ENCODE measurements at regions not wholly inside any gene's neighbourhood (a gene's known extent, or its start where the extent isn't known, plus 50 kb on each side); places are given as distances from the start of the nearest gene placed in this dataset.

- Mint-ChIP-seq H3K36me3 (ENCODE audit: low read depth) (no peaks in the 10 kb centered on the region), H3K4me1 (ENCODE audit: low read depth) (peaks cover 67% of the 10 kb centered on the region), H3K27ac (peak overlapping the region; percentile 48; the same call in 1 of the 2 replicates), H3K9me3 (no peaks in the 10 kb centered on the region), H3K27me3 (ENCODE audit: insufficient read depth) (no peaks in the 10 kb centered on the region), H3K4me3 (no peak overlapping the region)
- TF ChIP-seq, protein P1, sequence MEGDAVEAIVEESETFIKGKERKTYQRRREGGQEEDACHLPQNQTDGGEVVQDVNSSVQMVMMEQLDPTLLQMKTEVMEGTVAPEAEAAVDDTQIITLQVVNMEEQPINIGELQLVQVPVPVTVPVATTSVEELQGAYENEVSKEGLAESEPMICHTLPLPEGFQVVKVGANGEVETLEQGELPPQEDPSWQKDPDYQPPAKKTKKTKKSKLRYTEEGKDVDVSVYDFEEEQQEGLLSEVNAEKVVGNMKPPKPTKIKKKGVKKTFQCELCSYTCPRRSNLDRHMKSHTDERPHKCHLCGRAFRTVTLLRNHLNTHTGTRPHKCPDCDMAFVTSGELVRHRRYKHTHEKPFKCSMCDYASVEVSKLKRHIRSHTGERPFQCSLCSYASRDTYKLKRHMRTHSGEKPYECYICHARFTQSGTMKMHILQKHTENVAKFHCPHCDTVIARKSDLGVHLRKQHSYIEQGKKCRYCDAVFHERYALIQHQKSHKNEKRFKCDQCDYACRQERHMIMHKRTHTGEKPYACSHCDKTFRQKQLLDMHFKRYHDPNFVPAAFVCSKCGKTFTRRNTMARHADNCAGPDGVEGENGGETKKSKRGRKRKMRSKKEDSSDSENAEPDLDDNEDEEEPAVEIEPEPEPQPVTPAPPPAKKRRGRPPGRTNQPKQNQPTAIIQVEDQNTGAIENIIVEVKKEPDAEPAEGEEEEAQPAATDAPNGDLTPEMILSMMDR (IDR thresholded peaks at IDR 0.05): no peak
- no peak for DNase-seq
These were observed 184.0 kb downstream of the ABHD5 start for GRCh38 chr3:43874731-43875130.

DNA sequence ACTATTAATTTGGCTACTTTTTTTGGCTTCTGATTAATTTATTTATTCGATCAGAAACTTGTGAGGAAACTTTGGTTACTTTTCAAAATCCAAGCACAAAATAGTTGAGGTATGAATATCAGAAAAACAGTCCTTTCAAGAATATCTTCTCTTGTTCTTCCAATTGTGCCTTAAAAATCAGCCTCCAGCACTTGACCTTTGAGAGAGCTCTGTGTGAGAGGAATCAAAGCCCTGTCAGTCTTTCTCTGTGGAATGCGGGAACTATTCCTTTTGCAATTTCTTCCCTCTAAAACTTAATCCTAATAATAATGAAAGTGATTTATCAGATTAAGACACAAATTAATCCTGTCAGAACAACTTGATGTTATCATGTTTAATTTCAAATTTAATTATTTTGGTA lies 185.9 kb downstream of the ABHD5 start:
- DNase-seq: no peak
- Mint-ChIP-seq H3K27me3 (ENCODE audit: insufficient read depth) (no peaks in the 10 kb centered on the region), H3K27ac (no peak overlapping the region), H3K9me3 (no peaks in the 10 kb centered on the region), H3K4me1 (ENCODE audit: low read depth) (peaks cover 48% of the 10 kb centered on the region), H3K36me3 (ENCODE audit: low read depth) (no peaks in the 10 kb centered on the region), H3K4me3 (no peak overlapping the region)
- TF ChIP-seq, protein P1 (IDR thresholded peaks at IDR 0.05): no peak

- DNase-seq: no peak
- Mint-ChIP-seq H3K36me3 (ENCODE audit: low read depth) (no peaks in the 10 kb centered on the region), H3K4me1 (ENCODE audit: low read depth) (peaks cover 23% of the 10 kb centered on the region), H3K27ac (no peak overlapping the region), H3K9me3 (no peaks in the 10 kb centered on the region), H3K4me3 (no peak overlapping the region), H3K27me3 (ENCODE audit: insufficient read depth) (no peaks in the 10 kb centered on the region)
- TF ChIP-seq, protein P1 (IDR thresholded peaks at IDR 0.05): peak; percentile 58
These were observed 188.4 kb downstream of the ABHD5 start for GRCh38 chr3:43879166-43879565.

DNA sequence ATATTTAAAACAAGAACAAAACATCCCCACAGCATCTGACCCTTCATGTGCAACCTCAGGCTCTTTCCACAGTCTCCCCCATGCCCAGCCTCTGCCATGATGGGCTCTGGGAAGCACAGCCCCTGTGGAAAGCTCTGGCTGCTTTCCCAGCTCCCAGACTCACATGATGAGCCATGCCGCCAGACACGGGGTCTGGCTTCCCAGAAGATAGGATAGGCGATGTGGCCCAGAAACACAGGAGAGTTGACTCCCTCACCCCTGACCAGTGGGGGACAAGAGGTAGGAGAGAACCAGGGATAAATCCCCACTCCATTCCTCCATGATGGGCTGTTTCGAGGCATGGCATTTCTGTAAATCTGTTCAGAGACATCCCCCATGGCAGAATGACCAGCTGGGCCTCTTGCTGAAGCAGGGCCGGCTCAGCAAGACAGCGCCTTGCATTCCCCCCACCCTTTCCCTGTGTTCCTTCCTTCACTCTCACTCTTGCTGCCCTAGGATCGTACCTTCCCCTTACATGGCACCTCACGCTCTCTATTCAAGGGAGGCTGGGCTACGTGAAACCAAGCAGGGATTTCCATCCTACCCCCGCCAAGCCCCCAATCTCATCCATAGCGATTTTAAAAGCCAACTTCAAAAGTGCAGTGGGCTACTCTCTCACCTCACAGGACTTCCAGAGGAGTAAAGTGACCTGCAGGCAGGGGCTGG lies 192.4 kb downstream of the ABHD5 start:
- DNase-seq: no peak
- peaks cover 15% of the 10 kb centered on the region for H3K4me1 Mint-ChIP-seq (ENCODE audit: low read depth)
- H3K36me3 Mint-ChIP-seq (ENCODE audit: low read depth): no peaks in the 10 kb centered on the region
- no peaks in the 10 kb centered on the region; the same call in 1 of the 2 replicates for H3K27me3 Mint-ChIP-seq (ENCODE audit: insufficient read depth)
- H3K9me3 Mint-ChIP-seq: no peaks in the 10 kb centered on the region
- H3K4me3 Mint-ChIP-seq: no peak overlapping the region
- TF ChIP-seq, protein P1 (IDR thresholded peaks at IDR 0.05): no peak
- H3K27ac Mint-ChIP-seq: no peak overlapping the region

DNA sequence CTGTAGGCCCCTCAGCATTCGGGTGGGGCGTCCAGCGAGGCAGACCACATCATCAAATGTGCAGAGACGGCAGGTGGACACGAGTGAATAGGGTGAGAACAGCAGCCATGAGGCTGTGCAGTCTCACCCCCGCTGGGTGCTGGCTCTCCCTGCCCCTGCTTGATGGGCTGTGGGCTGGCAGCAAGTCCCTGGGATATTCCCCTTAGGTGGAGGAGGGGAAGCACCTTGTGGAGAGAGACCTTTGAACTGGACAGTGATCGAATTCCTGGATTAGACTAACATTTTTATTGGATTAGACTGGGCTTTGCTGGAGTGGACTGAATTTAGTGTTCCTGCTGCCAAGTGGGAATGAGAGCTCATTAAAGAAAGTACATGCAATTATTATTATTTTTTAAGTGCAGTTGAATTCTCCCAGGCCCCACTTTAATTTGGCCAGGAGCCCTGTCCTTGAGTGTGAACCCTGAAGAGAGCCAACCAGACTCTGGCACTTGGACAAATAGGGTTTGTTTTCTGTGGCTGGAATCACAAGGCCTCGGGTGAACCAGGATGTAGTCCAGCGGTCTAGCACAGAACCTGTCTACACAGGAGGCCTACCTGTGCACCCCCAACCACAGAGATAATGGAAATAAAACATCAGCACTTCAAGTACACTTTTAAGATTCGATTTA lies 193.1 kb downstream of the ABHD5 start:
- TF ChIP-seq, protein P1 (IDR thresholded peaks at IDR 0.05): no peak
- Mint-ChIP-seq H3K4me1 (ENCODE audit: low read depth) (peaks cover 13% of the 10 kb centered on the region), H3K36me3 (ENCODE audit: low read depth) (no peaks in the 10 kb centered on the region), H3K27ac (no peak overlapping the region), H3K9me3 (no peaks in the 10 kb centered on the region), H3K27me3 (ENCODE audit: insufficient read depth) (no peaks in the 10 kb centered on the region; the same call in 1 of the 2 replicates), H3K4me3 (no peak overlapping the region)
- no peak for DNase-seq
